ENCODE measurements at regions not wholly inside any gene's neighbourhood (a gene's known extent, or its start where the extent isn't known, plus 50 kb on each side); places are given as distances from the start of the nearest gene placed in this dataset.
"Not testable (repeated sequence)": the region's sequence is repeated elsewhere in the genome, so short reads cannot be mapped to it uniquely, and the experiment has no call there.

DNA sequence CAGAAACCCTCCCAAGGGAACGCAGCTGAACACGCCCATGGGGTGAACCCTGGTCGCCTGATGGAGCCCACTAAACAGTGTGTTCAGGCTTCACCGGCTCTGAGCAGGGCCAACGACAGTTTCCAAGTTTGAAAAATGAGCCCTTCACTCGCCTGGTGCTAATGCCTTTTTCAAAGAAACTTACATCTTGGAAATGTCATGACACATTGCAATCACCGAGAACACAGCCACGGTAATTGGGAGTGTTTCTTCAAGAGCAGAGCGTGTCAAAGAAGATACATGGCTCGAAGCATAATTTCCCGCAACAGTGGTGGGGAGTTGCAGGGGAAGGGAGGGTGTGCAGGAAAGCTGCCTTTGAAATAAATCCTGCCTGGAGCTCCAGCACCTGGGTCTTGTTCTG is 463.2 kb downstream of the TMEM114 start:
- Mint-ChIP-seq H3K4me1 (ENCODE audit: low read depth) (peaks cover 16% of the 10 kb centered on the region), H3K9me3 (ENCODE audit: low read depth) (peaks cover 6% of the 10 kb centered on the region), H3K4me3 (ENCODE audit: low read depth) (no peak overlapping the region), H3K27ac (no peak overlapping the region), H3K27me3 (no peaks in the 10 kb centered on the region), H3K36me3 (ENCODE audit: insufficient read depth) (peaks cover 1% of the 10 kb centered on the region)
- DNase-seq (ENCODE audit: low spot score, unreplicated experiment): no peak
- TF ChIP-seq, protein P1, sequence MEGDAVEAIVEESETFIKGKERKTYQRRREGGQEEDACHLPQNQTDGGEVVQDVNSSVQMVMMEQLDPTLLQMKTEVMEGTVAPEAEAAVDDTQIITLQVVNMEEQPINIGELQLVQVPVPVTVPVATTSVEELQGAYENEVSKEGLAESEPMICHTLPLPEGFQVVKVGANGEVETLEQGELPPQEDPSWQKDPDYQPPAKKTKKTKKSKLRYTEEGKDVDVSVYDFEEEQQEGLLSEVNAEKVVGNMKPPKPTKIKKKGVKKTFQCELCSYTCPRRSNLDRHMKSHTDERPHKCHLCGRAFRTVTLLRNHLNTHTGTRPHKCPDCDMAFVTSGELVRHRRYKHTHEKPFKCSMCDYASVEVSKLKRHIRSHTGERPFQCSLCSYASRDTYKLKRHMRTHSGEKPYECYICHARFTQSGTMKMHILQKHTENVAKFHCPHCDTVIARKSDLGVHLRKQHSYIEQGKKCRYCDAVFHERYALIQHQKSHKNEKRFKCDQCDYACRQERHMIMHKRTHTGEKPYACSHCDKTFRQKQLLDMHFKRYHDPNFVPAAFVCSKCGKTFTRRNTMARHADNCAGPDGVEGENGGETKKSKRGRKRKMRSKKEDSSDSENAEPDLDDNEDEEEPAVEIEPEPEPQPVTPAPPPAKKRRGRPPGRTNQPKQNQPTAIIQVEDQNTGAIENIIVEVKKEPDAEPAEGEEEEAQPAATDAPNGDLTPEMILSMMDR (IDR thresholded peaks at IDR 0.05; ENCODE audit: unreplicated experiment): no peak

GRCh38 chr16:8126313-8126712 is 464.0 kb downstream of the TMEM114 start:
- H3K4me1 Mint-ChIP-seq (ENCODE audit: low read depth): peaks cover 16% of the 10 kb centered on the region
- H3K27ac Mint-ChIP-seq: peak overlapping the region; percentile 31
- H3K36me3 Mint-ChIP-seq (ENCODE audit: insufficient read depth): peaks cover 1% of the 10 kb centered on the region
- H3K9me3 Mint-ChIP-seq (ENCODE audit: low read depth): peaks cover 6% of the 10 kb centered on the region
- H3K27me3 Mint-ChIP-seq: no peaks in the 10 kb centered on the region
- TF ChIP-seq, protein P1 (IDR thresholded peaks at IDR 0.05; ENCODE audit: unreplicated experiment): no peak
- H3K4me3 Mint-ChIP-seq (ENCODE audit: low read depth): no peak overlapping the region
- DNase-seq (ENCODE audit: low spot score, unreplicated experiment): no peak

DNA sequence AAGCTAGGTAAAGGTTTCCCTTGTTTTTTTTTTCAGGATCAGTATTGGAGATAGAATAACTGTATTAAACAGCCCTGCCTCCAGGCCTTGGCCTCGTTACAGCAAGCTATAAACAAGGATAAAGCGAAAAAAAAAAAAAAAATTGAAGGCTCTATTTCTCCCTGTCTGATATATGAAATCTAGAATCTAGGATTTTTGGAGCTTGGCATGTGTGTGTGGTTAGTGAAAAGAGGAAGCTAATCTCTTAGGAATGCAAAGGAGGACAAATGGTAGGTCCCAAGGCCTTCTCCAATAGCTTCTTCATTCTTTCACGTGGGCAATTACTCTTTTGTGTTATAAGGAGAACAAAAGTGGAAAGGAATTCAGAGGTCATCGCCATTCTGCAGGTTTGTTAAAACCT is 470.3 kb downstream of the TMEM114 start:
- peaks cover 1% of the 10 kb centered on the region for H3K36me3 Mint-ChIP-seq (ENCODE audit: insufficient read depth)
- H3K27ac Mint-ChIP-seq: no peak overlapping the region
- no peaks in the 10 kb centered on the region for H3K27me3 Mint-ChIP-seq
- no peaks in the 10 kb centered on the region for H3K4me1 Mint-ChIP-seq (ENCODE audit: low read depth)
- TF ChIP-seq, protein P1 (IDR thresholded peaks at IDR 0.05; ENCODE audit: unreplicated experiment): no peak
- peaks cover 3% of the 10 kb centered on the region for H3K9me3 Mint-ChIP-seq (ENCODE audit: low read depth)
- no peak overlapping the region for H3K4me3 Mint-ChIP-seq (ENCODE audit: low read depth)
- DNase-seq (ENCODE audit: low spot score, unreplicated experiment): no peak

DNA sequence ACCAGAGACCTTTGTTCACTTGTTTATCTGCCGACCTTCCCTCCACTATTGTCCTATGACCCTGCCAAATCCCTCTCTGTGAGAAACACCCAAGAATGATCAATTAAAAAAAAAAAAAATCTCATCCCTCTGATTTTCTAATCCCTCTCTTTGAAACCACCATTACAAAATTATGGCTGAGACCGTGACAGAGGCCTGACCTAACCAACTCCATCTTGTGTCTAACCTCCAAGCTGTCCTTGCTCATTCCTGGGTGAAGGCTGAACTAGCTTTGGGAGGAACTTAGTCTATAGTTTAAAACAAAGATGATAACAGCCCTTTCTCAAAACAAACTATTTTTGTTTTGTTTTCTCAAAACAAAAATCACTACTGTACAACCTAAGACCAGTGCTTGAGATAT is 474.5 kb downstream of the TMEM114 start:
- no peaks in the 10 kb centered on the region for H3K4me1 Mint-ChIP-seq (ENCODE audit: low read depth)
- H3K27ac Mint-ChIP-seq: no peak overlapping the region

GRCh38 chr16:8114941-8115340 is 475.4 kb downstream of the TMEM114 start:
- H3K27ac Mint-ChIP-seq; H3K4me1 Mint-ChIP-seq (ENCODE audit: low read depth); H3K36me3 Mint-ChIP-seq (ENCODE audit: insufficient read depth); H3K27me3 Mint-ChIP-seq; H3K4me3 Mint-ChIP-seq (ENCODE audit: low read depth); DNase-seq (ENCODE audit: low spot score, unreplicated experiment): not testable (repeated sequence)
- H3K9me3 Mint-ChIP-seq (ENCODE audit: low read depth): peaks cover 13% of the 10 kb centered on the region

More for the DNA sequence above, 474.5 kb downstream of the TMEM114 start:
- Mint-ChIP-seq H3K4me3 (ENCODE audit: low read depth) (no peak overlapping the region), H3K9me3 (ENCODE audit: low read depth) (peaks cover 13% of the 10 kb centered on the region), H3K36me3 (ENCODE audit: insufficient read depth) (peaks cover 3% of the 10 kb centered on the region), H3K27me3 (no peaks in the 10 kb centered on the region)
- DNase-seq (ENCODE audit: low spot score, unreplicated experiment): no peak
- TF ChIP-seq, protein P1 (IDR thresholded peaks at IDR 0.05; ENCODE audit: unreplicated experiment): no peak

DNA sequence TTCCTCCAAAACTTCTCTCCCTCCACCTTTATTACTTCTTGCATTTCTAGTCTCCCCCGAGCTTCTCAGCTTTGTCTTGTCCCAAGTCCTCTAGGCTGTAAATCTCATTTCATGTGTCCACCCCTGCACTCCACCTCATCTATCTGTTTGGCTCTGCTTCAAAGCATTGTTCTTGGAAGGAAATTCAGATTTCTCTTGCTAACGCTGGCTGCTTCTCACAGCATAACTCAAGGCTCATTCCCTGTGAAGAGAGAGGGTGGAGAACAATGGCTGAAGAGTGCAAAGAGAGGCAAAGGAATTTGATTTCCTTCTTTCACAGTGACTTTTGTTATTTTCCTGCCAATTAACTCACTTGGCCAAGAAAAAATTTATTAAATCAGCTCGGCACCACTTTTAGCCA is 476.5 kb downstream of the TMEM114 start:
- H3K9me3 Mint-ChIP-seq (ENCODE audit: low read depth): peaks cover 16% of the 10 kb centered on the region
- no peak overlapping the region for H3K27ac Mint-ChIP-seq
- H3K27me3 Mint-ChIP-seq: no peaks in the 10 kb centered on the region
- peaks cover 3% of the 10 kb centered on the region for H3K36me3 Mint-ChIP-seq (ENCODE audit: insufficient read depth)
- no peak overlapping the region for H3K4me3 Mint-ChIP-seq (ENCODE audit: low read depth)
- no peak for DNase-seq (ENCODE audit: low spot score, unreplicated experiment)
- no peaks in the 10 kb centered on the region for H3K4me1 Mint-ChIP-seq (ENCODE audit: low read depth)
- TF ChIP-seq, protein P1 (IDR thresholded peaks at IDR 0.05; ENCODE audit: unreplicated experiment): no peak
